Subcutaneous abdominal adipose tissue (tissue), 5 donors: ENCODE measurements at regions not wholly inside any gene's neighbourhood (a gene's known extent, or its start where the extent isn't known, plus 50 kb on each side); places are given as distances from the start of the nearest gene placed in this dataset.

Experiments used
- H3K27ac ChIP-seq: one replicate; pipeline ENCODE4 v1.7.0; 2013; ENCODE audit warnings: low read depth, mild to moderate bottlenecking, inconsistent platforms, low read length, moderate library complexity
- H3K27me3 ChIP-seq, 5 donors: one replicate each; pipeline ENCODE4 v1.7.0; 2013; ENCODE audit warnings: low read length in 5 of 5, inconsistent platforms in 1 of 5; ENCODE audit not compliant: control insufficient read depth in 5 of 5, insufficient read depth in 4 of 5
- H3K36me3 ChIP-seq, 5 donors: one replicate each; pipeline ENCODE4 v1.7.0; 2013; ENCODE audit warnings: low read length in 5 of 5; ENCODE audit not compliant: control insufficient read depth in 5 of 5, insufficient read depth in 5 of 5
- H3K4me1 ChIP-seq, 5 donors: one replicate each; pipeline ENCODE4 v1.7.0; 2013; ENCODE audit warnings: low read length in 5 of 5, mild to moderate bottlenecking in 3 of 5, moderate library complexity in 1 of 5; ENCODE audit not compliant: control insufficient read depth in 5 of 5, insufficient read depth in 5 of 5
- H3K4me3 ChIP-seq, 5 donors: one replicate each; pipeline ENCODE4 v1.7.0; 2013; ENCODE audit warnings: low read length in 5 of 5, low read depth in 1 of 5
- H3K9ac ChIP-seq, 5 donors: one replicate each; pipeline ENCODE4 v1.7.0; 2013; ENCODE audit warnings: low read length in 5 of 5, mild to moderate bottlenecking in 4 of 5, moderate library complexity in 3 of 5
- H3K9me3 ChIP-seq, 5 donors: one replicate each; pipeline ENCODE4 v1.7.0; 2013; ENCODE audit warnings: low read length in 5 of 5; ENCODE audit not compliant: control insufficient read depth in 5 of 5
- donor health status: healthy.
- donor health status: healthy.
- donor health status: healthy.
- donor health status: healthy.
- donor health status: healthy.

DNA sequence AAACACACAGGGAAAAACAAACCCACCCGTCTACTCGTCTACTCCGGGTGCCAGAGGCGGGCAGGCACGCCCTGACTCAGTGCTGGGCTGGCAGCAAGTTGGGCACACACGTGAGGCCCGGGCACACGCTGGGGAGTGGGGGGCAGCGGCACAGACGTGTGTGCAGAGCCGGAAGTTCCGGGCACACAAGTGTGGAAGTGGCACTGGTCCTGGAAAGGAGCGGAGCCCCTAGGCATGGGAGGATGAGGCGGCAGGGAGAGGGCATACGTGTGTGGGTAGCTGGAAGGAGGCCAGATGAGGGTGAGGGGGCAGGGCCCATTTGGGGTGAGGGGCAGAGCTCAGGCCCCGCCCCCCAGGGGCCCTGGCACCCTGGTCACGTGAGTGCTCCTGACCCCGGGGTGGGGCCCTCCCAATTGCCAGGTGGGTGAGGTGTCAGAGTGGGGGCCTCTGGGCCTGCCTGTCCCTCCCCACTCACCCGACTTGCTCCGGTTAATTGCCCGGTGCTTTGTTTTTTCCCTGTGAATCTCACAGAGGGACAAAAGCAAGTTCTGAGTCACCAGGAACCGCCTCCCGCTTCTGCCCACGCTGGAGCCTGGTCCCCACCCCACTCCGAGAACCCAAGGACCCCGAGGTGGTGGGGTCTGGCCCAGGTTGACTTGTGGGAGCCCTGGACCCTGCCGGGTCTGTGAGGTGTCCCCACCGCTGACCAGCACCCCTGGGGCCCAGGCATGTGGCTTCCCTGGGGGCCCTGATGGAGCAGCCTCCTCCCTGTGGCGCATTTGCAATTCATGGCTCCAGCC is 104.8 kb upstream of the CASZ1 start:
- Histone ChIP-seq H3K9ac (no peak overlapping the region), H3K4me3 (no peak overlapping the region), H3K9me3 (no peaks in the 10 kb centered on the region), H3K4me1 (peaks cover 0 to 8% (median 0%) of the 10 kb centered on the region in 5 donors), H3K36me3 (no peaks in the 10 kb centered on the region), H3K27me3 (peaks cover 9 to 32% (median 19%) of the 10 kb centered on the region in 5 donors), H3K27ac (no peak overlapping the region)

- Histone ChIP-seq H3K4me1 (peaks cover 0 to 8% (median 0%) of the 10 kb centered on the region in 5 donors), H3K9me3 (no peaks in the 10 kb centered on the region), H3K27ac (no peak overlapping the region), H3K4me3 (no peak overlapping the region), H3K9ac (no peak overlapping the region), H3K36me3 (no peaks in the 10 kb centered on the region), H3K27me3 (peaks cover 9 to 36% (median 26%) of the 10 kb centered on the region in 5 donors)
Observed at GRCh38 chr1:10901891-10902805, 105.7 kb upstream of the CASZ1 start.

DNA sequence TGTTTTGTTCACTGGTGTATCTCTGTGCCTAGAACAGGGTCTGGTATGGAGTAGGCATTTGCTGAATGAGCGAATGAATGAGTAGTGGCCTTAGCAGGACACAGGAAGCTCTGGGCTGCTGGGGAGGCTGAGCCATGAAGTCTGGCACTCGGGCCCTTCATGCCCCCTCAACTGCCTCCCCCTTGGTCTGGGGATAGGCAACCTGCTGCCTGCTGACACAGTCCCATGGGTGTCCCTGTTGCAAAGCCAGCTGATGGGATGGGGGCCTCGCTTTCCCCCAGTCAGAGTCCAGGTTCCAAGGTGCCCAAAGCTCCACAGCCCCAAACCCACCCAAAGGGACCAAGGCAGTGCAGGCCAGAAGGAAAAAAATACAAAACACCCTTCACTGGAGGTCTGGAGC is 107.0 kb upstream of the CASZ1 start:
- peaks cover 9 to 33% (median 27%) of the 10 kb centered on the region in 5 donors for H3K27me3 ChIP-seq

DNA sequence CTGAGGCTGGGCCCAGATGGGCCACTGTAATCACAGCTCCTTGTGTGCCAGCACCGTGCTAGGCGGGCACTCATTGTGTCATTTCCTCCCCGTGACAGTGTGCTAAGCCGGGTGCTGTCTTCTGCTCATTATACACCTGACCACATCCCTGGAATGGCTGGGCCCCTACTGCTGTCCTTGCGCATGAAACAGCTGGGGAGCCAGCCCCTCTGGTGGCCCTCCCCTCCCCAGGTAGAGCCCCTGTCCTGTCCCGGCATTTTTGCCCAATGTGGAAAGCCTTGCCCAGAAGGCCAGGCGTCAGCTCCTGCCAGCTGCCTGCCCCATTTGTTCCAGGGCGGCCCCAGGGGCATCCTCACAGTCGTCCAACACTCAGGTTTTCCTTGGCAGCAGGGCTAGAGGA is 107.4 kb upstream of the CASZ1 start:
- Histone ChIP-seq H3K4me1 (peaks cover 0 to 8% (median 0%) of the 10 kb centered on the region in 5 donors), H3K27me3 (peaks cover 6 to 33% (median 27%) of the 10 kb centered on the region in 5 donors)

More for the DNA sequence above, 107.0 kb upstream of the CASZ1 start:
- Histone ChIP-seq H3K27ac (no peak overlapping the region), H3K9ac (no peak overlapping the region), H3K4me1 (peaks cover 0 to 8% (median 0%) of the 10 kb centered on the region in 5 donors), H3K9me3 (no peaks in the 10 kb centered on the region), H3K4me3 (no peak overlapping the region), H3K36me3 (no peaks in the 10 kb centered on the region)

DNA sequence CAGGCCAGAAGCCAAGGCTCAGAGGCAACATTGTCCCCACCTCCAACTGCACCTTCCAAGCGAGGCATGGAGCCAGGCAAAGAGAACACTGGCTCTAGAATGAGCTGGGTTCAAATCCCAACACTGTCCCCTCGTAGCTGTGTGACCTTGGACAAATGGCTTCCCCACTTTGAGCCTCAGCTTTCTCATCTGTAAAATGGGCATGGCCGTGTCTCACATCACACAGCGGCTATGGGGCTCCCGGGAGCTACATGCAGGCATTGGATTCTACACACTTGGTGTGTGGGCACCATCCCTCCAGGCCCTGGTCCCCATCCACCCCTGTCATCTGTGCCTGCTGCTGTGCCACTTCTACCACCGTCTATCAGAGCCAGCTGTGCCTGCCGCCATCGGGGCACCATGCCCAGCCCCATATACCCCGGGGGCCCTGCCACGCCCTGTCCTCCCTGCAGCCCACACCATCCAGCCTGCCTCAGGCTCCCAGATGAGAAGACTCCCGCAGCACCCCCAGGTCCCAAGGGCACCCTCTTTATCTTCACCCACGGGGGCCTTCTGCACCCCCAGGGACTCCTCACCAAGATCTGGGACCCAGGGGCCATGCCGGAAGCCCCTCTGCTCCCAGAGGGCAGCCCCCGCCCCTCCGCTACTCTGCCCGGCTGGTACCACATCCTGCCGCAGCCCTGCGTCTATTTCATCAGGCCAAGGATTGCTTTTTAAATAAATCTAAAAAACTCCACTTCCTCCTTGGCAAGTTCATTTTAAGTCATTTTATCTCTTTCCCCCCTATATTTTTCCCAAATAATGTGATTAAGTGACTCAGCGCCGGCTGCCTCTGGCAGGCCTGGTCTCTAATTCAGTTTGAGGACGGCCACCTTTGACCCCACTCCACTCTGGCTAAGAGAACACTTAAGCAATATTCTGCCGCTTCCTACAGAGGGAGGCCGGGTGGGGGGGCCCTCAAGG is 107.8 kb upstream of the TARDBP start:
- no peak overlapping the region for H3K27ac ChIP-seq
- H3K36me3 ChIP-seq, result no peaks in the 10 kb centered on the region
- H3K4me3 ChIP-seq, result no peak overlapping the region
- peaks cover 7 to 27% (median 19%) of the 10 kb centered on the region in 5 donors for H3K27me3 ChIP-seq
- H3K9me3 ChIP-seq, result no peaks in the 10 kb centered on the region
- H3K9ac ChIP-seq, result no peak overlapping the region
- peaks cover 0 to 8% (median 0%) of the 10 kb centered on the region in 5 donors for H3K4me1 ChIP-seq

More for the DNA sequence above, 107.4 kb upstream of the CASZ1 start:
- H3K9me3 ChIP-seq, result no peaks in the 10 kb centered on the region
- H3K36me3 ChIP-seq, result no peaks in the 10 kb centered on the region
- no peak overlapping the region for H3K4me3 ChIP-seq
- H3K9ac ChIP-seq, result no peak overlapping the region
- no peak overlapping the region for H3K27ac ChIP-seq

- Histone ChIP-seq H3K9ac (no peak overlapping the region), H3K4me1 (peaks cover 0 to 8% (median 0%) of the 10 kb centered on the region in 5 donors), H3K36me3 (no peaks in the 10 kb centered on the region), H3K9me3 (no peaks in the 10 kb centered on the region), H3K4me3 (no peak overlapping the region), H3K27me3 (peaks cover 9 to 19% (median 17%) of the 10 kb centered on the region in 5 donors), H3K27ac (no peak overlapping the region)
Observed at GRCh38 chr1:10905841-10906655, 106.4 kb upstream of the TARDBP start.

DNA sequence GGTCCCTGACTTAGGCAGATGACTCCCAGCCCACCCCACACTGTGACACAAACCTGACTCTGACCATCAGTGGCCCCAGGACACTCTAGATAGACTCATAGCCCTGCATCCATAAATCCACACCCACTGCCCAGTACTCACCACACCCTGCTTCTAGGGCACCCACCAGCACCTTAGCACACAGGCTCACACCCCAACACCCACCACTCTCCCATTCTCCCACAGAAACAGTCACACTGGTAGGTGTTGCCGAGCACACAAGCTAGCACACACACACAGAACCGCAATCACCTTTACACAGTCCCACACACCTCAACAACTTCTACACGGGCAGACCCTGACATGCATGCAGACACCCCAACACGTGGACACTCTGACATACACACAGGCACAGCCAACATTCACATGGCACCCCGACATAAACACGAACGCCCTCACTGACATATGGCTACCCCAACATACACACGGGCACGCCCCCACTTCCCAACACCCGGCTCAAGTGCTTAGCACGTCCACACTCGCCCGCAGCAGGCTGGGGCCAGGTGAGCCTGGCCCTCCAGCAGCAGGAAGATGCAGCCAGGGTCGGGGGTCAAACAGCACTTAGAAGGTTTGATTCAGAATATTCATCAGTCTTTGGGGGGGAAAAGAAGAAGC is 105.5 kb upstream of the TARDBP start:
- H3K4me3 ChIP-seq, result no peak overlapping the region
- H3K4me1 ChIP-seq, result peaks cover 0 to 8% (median 0%) of the 10 kb centered on the region in 5 donors
- H3K27ac ChIP-seq, result no peak overlapping the region
- peaks cover 9 to 18% (median 15%) of the 10 kb centered on the region in 5 donors for H3K27me3 ChIP-seq
- H3K9me3 ChIP-seq, result no peaks in the 10 kb centered on the region
- H3K36me3 ChIP-seq, result no peaks in the 10 kb centered on the region
- H3K9ac ChIP-seq, result no peak overlapping the region

GRCh38 chr1:10908266-10908665 is 104.2 kb upstream of the TARDBP start:
- no peak overlapping the region for H3K9ac ChIP-seq
- H3K27ac ChIP-seq, result no peak overlapping the region
- peaks cover 9 to 18% (median 15%) of the 10 kb centered on the region in 5 donors for H3K27me3 ChIP-seq
- H3K36me3 ChIP-seq, result no peaks in the 10 kb centered on the region
- no peaks in the 10 kb centered on the region for H3K9me3 ChIP-seq
- peaks cover 0 to 8% (median 0%) of the 10 kb centered on the region in 5 donors for H3K4me1 ChIP-seq
- no peak overlapping the region for H3K4me3 ChIP-seq
